ENCODE measurements at regions not wholly inside any gene's neighbourhood (a gene's known extent, or its start where the extent isn't known, plus 50 kb on each side); places are given as distances from the start of the nearest gene placed in this dataset.
"Not testable (repeated sequence)": the region's sequence is repeated elsewhere in the genome, so short reads cannot be mapped to it uniquely, and the experiment has no call there.

DNA sequence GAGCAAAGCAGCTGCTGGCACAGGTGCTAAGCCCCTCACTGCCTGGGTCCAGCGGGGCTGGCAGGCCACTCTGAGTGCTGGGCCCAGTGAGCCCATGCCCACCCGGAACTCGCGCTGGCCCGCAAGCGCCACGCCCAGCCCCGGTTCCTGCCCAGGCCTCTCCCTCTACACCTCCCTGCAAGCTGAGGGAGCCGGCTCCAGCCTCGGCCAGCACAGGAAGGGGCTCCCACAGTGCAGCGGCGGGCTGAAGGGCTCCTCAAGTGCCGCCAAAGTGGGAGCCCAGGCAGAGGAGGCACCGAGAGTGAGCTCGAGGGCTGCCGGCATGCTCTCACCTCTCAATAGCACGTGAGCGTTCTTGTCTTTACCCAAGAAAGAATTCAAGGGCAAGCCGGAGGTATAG lies 219.5 kb upstream of the FRG2C start:
- DNase-seq (ENCODE audit: low read depth): not testable (repeated sequence)

DNA sequence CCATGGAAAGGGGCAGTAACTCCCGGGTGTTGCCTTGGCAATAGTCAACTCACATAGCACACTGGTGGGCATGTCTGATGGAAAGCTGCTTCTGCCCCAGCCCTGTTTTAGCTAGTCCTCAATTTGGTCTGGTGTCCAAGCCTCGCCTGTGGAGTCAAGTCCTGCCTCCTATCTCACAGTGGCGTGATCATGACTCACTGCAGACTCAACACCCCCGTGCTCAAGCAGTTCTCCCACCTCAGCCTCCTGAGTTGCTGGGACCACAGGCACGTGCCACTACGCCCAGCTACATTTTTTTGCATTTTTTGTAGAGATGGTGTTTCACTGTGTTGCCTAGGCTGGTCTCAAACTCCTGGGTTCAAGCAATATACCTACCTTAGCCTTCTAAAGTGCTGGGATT lies 218.9 kb upstream of the FRG2C start:
- DNase-seq (ENCODE audit: low read depth): not testable (repeated sequence)

DNA sequence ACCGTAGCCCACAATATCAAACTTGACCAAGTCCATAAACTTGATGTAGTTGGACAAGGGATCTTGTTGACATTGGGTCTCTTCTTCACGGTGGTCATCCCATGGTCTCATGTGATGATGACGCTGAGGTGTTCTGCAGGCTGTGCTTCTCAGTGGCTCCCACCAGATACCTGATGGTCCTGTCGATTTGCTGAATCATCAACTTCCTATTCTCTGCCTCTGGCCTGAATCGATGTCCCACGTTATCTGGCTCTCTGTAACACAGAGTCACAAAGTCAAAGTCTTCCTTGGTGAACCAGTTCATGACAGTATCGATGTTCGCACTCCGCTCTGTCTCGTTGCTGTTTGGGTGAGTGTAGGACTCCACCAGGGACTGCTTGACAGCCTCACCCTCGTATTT lies 217.2 kb upstream of the FRG2C start:
- not testable (repeated sequence) for DNase-seq (ENCODE audit: low read depth)

DNA sequence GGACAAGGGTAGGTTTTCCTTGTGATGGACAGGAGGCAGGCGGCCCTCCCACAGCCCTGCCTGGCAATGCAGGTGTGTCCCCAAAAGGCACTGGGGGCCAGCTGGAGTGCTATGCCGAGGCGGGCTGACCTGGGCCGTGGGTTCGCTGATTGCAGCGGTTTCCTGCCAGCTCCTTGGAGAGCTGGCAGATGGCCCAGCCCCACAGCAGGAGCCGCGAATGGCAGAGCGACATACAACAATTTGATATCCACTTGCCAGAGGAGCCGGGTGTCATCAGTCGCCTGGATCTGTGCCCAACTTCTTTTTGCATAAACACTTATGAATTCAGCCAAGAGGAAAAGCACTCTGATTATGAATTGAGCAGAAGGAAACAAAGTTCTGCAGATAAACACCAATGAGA lies 210.8 kb upstream of the FRG2C start:
- DNase-seq (ENCODE audit: low read depth): not testable (repeated sequence)

DNA sequence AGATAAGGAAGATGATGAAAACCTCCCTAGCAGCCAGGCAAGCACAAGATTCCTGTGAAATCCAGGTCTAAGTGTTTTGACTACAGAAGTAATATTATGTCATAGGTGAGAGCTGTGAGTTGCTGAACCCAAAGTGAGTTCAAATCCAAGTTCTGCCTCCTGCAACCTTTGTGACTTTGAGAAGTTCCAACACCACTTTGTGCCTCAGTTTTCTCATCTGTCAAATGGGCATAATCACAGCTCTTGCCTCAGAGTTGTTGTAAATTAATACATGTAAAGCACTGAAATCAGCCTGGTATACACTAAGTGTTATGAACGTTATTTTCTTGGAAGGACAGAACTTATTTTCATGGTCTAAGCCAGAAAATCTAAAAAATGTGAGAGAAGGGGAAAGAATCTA lies 210.3 kb upstream of the FRG2C start:
- not testable (repeated sequence) for DNase-seq (ENCODE audit: low read depth)

DNA sequence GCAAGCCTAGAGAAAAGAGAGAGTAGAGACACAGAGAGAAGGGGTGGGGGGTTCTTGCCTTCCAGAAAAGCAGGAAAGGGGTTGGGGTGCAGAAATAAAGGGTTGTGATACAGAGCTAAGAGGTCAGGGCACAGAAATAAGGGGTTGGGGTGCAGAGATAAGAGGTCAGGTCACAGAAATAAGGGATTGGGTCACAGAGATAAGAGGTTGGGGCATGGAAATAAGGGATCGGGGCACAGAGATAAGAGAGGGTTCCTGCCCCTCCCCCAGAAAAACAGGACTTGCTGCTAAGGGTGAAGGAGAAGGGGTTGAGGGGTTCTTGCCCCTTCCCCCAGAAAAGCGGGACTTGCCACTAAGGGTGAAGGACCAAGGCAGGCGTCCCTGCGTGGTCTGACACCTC lies 189.6 kb upstream of the FRG2C start:
- DNase-seq (ENCODE audit: low read depth): not testable (repeated sequence)

GRCh38 chr3:75496600-75496999 lies 167.5 kb upstream of the FRG2C start:
- not testable (repeated sequence) for DNase-seq (ENCODE audit: low read depth)

- DNase-seq (ENCODE audit: low read depth): not testable (repeated sequence)
These were observed 163.8 kb upstream of the FRG2C start for GRCh38 chr3:75500357-75500756.

DNA sequence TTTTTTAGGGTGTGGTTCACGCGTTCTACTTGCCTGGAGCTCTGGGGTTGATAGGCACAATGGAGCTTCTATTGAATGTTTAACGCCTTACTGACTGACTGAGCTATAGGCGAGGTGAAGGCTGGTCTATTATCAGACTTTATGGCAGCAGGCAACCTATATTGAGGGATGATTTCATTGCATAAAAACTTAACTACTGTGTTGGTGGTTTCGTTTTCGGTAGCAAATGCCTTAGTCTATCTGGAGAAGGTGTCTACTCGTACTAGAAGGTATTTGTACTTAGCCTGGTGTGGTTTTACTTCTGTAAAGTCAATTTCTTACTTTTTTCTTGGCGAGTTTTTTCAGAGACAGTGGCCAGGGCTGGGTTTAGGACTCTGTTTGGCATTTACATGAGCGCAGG lies 162.0 kb upstream of the FRG2C start:
- DNase-seq (ENCODE audit: low read depth): not testable (repeated sequence)

- not testable (repeated sequence) for DNase-seq (ENCODE audit: low read depth)
These were observed 161.1 kb upstream of the FRG2C start for GRCh38 chr3:75502769-75503756.

- no peak for DNase-seq (ENCODE audit: low read depth)
These were observed 157.5 kb upstream of the FRG2C start for GRCh38 chr3:75506603-75507002.

DNA sequence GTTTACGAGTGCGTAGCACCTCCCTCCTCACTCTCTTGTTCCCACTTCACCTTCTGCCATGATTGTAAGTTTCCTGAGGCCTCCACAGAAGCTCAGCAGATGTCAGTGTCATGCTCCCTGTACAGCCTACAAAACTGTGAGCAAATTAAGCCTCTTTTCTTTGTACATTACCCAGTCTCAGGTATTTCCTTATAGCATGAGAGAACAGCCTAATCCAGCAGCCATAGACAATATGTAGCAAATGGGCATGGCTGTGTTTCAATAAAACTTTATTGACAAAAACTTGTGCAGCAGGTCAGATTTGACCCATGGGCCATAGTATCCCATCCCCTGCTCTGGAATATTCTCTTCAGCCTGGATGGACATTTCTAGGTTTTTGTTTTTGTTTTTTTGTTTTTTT lies 156.2 kb upstream of the FRG2C start:
- not testable (repeated sequence) for DNase-seq (ENCODE audit: low read depth)

DNA sequence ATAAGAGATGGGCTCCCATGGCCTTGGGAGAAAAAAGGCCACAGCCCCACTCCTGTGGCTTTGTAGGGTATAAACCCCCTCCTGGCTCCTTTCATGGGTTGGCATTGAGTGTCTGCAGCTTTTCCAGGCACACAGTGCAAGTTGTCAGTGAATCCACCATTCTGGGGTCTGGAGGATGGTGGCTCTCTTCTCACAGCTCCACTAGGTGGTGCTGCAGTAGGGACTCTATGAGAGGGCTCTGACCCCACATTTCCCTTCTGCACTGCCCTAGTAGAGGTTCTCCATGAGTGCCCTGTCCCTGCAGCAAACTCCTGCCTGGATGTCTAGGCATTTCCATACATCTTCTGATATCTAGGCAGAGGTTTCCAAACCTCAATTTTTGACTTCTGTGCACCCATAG lies 136.5 kb upstream of the FRG2C start:
- not testable (repeated sequence) for DNase-seq (ENCODE audit: low read depth)

DNA sequence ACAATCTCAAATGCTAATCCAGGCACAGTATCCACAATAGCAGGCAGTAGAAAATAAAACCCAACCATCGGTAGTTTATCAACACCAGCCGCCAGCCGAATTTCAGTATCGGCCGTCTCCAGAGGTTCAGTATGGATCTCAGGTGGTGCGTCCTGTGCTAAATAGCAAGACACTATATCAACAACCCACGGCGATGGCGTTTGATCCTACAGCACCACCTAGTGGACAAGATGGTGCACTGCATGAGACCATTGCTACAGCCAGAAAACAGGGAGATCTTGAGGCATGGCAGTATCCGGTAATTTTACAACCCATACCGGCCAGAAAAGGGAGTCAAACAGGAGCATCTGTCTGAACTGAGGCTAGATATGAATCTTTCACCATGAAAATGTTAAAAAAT lies 112.0 kb upstream of the FRG2C start:
- DNase-seq (ENCODE audit: low read depth): not testable (repeated sequence)

- DNase-seq (ENCODE audit: low read depth): not testable (repeated sequence)
These were observed 99.7 kb upstream of the FRG2C start for GRCh38 chr3:75564427-75564826.

DNA sequence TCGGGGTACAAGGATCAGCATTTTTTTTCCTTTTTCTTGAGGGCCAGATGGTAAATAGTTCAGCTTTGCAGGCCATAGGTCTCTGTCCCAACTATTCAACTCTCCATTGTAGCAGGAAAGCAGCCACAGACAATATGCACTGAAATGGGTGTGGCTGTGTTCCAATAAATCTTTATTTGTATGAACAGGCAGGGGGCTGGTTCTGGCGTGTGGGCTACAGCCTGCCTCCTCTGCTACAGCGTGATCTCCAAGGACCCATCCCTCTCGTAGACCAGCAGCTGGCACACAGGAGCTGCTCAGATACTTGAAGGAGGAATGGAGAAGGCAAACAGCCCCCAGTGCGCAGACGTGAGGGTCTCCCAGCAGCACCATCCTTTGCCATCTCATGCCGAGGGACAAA lies 91.8 kb upstream of the FRG2C start:
- not testable (repeated sequence) for DNase-seq (ENCODE audit: low read depth)

DNA sequence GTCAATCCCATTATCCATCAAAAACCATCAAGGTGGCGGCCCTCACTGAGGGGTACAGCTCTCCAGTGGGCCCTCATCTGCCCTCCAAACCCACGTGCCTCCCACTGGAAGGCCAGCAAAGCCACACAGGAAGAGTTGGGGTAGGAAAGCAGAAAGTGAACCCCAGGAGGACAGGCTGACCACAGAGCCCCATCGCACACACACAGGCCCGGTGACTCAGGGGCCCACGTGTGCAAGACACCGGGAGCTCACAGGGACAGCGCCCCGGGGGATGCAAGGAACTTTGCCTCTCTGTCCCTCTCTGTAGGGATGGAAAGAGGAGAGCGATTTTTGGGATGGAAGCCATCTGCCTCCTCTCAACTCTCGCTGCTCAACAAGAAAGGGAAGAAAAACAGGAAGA lies 85.0 kb upstream of the FRG2C start:
- not testable (repeated sequence) for DNase-seq (ENCODE audit: low read depth)

DNA sequence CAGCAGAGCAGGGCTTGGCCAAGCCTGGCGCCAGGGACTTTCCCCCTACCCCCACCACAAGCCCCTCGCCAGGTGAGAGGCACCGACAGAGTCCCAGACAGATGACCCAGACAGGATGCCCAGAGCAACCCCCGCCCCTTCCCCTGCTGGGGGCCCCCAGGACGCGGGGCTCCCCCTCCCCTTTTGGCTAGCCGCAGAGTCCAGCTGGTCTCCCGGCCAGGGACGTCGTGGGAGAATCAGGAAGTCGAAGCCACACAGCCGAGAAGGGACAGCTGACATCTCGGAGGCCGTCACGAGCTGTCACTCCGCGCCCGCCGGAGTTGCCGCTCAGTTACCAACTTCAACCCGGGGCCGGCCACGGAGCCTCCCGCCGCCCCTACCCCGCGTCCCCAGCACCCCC lies 84.6 kb upstream of the FRG2C start:
- not testable (repeated sequence) for DNase-seq (ENCODE audit: low read depth)

- not testable (repeated sequence) for DNase-seq (ENCODE audit: low read depth)
These were observed 83.9 kb upstream of the FRG2C start for GRCh38 chr3:75579981-75580782.

DNA sequence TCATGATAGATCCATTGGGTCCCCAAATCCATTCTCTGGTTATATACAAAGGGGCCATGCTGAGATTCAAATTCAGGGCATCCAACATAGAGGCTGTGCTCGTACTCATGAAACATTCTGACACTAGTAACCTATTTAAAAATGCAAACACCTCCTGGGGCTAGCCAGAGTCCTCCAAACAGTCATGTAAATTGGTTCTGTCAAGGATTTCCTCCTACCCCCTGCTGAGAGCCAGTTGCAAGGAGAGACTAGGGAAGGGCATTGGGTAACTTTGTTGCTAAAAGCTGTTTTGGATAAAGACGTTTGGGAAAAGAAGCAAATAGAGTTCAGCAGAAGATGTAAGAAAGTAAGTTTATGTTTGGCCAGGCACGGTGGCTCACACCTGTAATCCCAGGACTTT lies 81.6 kb upstream of the FRG2C start:
- not testable (repeated sequence) for DNase-seq (ENCODE audit: low read depth)

DNA sequence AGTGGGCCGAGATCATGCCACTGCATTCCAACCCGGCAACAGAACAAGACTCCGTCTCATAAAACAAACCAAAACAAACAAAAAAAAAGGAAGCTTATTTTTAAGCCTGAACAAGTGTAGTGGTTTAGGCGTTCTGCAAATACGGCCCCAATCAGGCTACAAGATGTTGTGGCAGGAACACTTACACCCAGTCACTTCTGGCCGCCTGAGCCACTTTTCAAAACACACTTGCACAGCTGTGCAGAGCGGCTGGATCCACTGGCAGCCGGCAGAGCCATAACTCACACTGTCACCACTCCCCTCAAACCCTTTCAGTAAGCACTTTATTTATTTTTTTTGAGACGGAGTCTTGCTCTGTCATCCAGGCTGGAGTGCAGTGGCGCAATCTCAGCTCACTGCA lies 81.0 kb upstream of the FRG2C start:
- DNase-seq (ENCODE audit: low read depth): not testable (repeated sequence)

- DNase-seq (ENCODE audit: low read depth): not testable (repeated sequence)
These were observed 76.4 kb upstream of the FRG2C start for GRCh38 chr3:75587695-75588094.
